OCI-LY1 (cell line): ENCODE measurements at regions not wholly inside any gene's neighbourhood (a gene's known extent, or its start where the extent isn't known, plus 50 kb on each side); places are given as distances from the start of the nearest gene placed in this dataset.
"Not testable (repeated sequence)": the region's sequence is repeated elsewhere in the genome, so short reads cannot be mapped to it uniquely, and the experiment has no call there.

Experiments used
- EZH2 ChIP-seq: fragments of 200-600 bp; sonication (generic), shearing (Covaris generic); IDR thresholded peaks from 2 replicates; pipeline ENCODE4 v1.8.0; 2017; ENCODE audit warnings: borderline replicate concordance, mixed run types, mild to moderate bottlenecking, antibody characterized with exemption, low read length, moderate library complexity, mixed read lengths
- TF ChIP-seq, protein P1 (sequence below): fragments of 200-600 bp; sonication (generic), shearing (Covaris generic); IDR thresholded peaks from 2 replicates; pipeline ENCODE4 v1.5.1; 2017; ENCODE audit warnings: mild to moderate bottlenecking, antibody characterized with exemption, low read length, moderate library complexity, mixed read lengths

- TF ChIP-seq, protein P1, sequence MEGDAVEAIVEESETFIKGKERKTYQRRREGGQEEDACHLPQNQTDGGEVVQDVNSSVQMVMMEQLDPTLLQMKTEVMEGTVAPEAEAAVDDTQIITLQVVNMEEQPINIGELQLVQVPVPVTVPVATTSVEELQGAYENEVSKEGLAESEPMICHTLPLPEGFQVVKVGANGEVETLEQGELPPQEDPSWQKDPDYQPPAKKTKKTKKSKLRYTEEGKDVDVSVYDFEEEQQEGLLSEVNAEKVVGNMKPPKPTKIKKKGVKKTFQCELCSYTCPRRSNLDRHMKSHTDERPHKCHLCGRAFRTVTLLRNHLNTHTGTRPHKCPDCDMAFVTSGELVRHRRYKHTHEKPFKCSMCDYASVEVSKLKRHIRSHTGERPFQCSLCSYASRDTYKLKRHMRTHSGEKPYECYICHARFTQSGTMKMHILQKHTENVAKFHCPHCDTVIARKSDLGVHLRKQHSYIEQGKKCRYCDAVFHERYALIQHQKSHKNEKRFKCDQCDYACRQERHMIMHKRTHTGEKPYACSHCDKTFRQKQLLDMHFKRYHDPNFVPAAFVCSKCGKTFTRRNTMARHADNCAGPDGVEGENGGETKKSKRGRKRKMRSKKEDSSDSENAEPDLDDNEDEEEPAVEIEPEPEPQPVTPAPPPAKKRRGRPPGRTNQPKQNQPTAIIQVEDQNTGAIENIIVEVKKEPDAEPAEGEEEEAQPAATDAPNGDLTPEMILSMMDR = not testable (repeated sequence)
- TF ChIP-seq EZH2 = not testable (repeated sequence)
Observed at GRCh38 chr20:47977789-47978252, 192.5 kb upstream of the SULF2 start.
